GM23338 (cell line): ENCODE measurements at regions not wholly inside any gene's neighbourhood (a gene's known extent, or its start where the extent isn't known, plus 50 kb on each side); places are given as distances from the start of the nearest gene placed in this dataset.

Experiments used
- ATAC-seq: fragments of 200-7000 bp; cut with Tn5 transposase; 3 replicates; pipeline ENCODE4 v1.9.1; 2020
- DNase-seq: peaks from one replicate; pipeline ENCODE4 v3.0.0-alpha.2; 2015; ENCODE audit warnings: low spot score
- H2AFZ ChIP-seq: fragments of 200-600 bp; sonication (generic); 2 replicates; pipeline ENCODE4 v1.8.0; 2016; ENCODE audit warnings: antibody characterized with exemption, mild to moderate bottlenecking, moderate library complexity
- H3F3A ChIP-seq: fragments of 200-600 bp; sonication (generic); replicated peaks from 2 replicates; pipeline ENCODE4 v1.8.0; 2017; ENCODE audit warnings: antibody characterized with exemption, mixed run types, low read depth
- H3K27ac ChIP-seq: fragments of 200-600 bp; sonication (generic); 2 replicates; pipeline ENCODE4 v1.6.1; 2016; ENCODE audit warnings: low read depth
- H3K27me3 ChIP-seq: fragments of 200-600 bp; sonication (generic); 2 replicates; pipeline ENCODE4 v1.8.0; 2016; ENCODE audit warnings: mild to moderate bottlenecking, mixed run types, moderate library complexity; ENCODE audit not compliant: insufficient read depth
- H3K36me3 ChIP-seq: fragments of 200-600 bp; sonication (generic); 2 replicates; pipeline ENCODE4 v1.8.0; 2016; ENCODE audit warnings: mild to moderate bottlenecking; ENCODE audit not compliant: insufficient read depth
- H3K4me1 ChIP-seq: fragments of 200-600 bp; sonication (generic); 2 replicates; pipeline ENCODE4 v1.8.0; 2016; ENCODE audit warnings: mild to moderate bottlenecking, moderate library complexity; ENCODE audit not compliant: insufficient read depth
- H3K4me2 ChIP-seq: fragments of 200-600 bp; sonication (generic); 2 replicates; pipeline ENCODE4 v1.7.1; 2017; ENCODE audit warnings: mixed run types
- H3K4me3 ChIP-seq: fragments of 200-600 bp; sonication (generic); 2 replicates; pipeline ENCODE4 v1.6.1; 2016; ENCODE audit warnings: mixed run types
- H3K79me2 ChIP-seq: fragments of 200-600 bp; sonication (generic); replicated peaks from 2 replicates; pipeline ENCODE4 v1.8.0; 2017; ENCODE audit warnings: mild to moderate bottlenecking; ENCODE audit not compliant: insufficient read depth
- H3K9me2 ChIP-seq: fragments of 200-600 bp; sonication (generic); 2 replicates; pipeline ENCODE4 v1.8.0; 2017; ENCODE audit not compliant: insufficient read depth
- H4K20me1 ChIP-seq: fragments of 200-600 bp; sonication (generic); replicated peaks from 2 replicates; pipeline ENCODE4 v1.8.0; 2017; ENCODE audit warnings: mild to moderate bottlenecking; ENCODE audit not compliant: insufficient read depth
- H3K27ac Mint-ChIP-seq: 2 replicates; pipeline ENCODE4 v1.8.0; 2020; ENCODE audit warnings: inconsistent platforms, mild to moderate bottlenecking, moderate library complexity, mixed read lengths
- H3K27me3 Mint-ChIP-seq: 3 replicates; pipeline ENCODE4 v1.8.0; 2022; ENCODE audit warnings: low read depth, mild to moderate bottlenecking, moderate library complexity, mixed read lengths, inconsistent platforms; ENCODE audit not compliant: insufficient read depth, poor library complexity
- H3K36me3 Mint-ChIP-seq: 3 replicates; pipeline ENCODE4 v1.8.0; 2021; ENCODE audit warnings: low read depth, mild to moderate bottlenecking, inconsistent platforms, moderate library complexity, mixed read lengths
- H3K4me1 Mint-ChIP-seq: 3 replicates; pipeline ENCODE4 v1.8.0; 2020; ENCODE audit warnings: mild to moderate bottlenecking, inconsistent platforms, mixed read lengths
- H3K4me3 Mint-ChIP-seq: 3 replicates; pipeline ENCODE4 v1.8.0; 2021; ENCODE audit warnings: moderate library complexity, mild to moderate bottlenecking, inconsistent platforms, mixed read lengths
- H3K9me3 Mint-ChIP-seq: 3 replicates; pipeline ENCODE4 v1.8.0; 2020; ENCODE audit warnings: moderate library complexity, mild to moderate bottlenecking, inconsistent platforms, mixed read lengths
- CREB1 ChIP-seq: fragments of 250-450 bp; sonication (Bioruptor Pico); IDR thresholded peaks from 2 replicates; pipeline ENCODE4 v1.5.0; 2020; ENCODE audit warnings: low read depth, mild to moderate bottlenecking, moderate library complexity
- EZH2 ChIP-seq: fragments of 200-600 bp; sonication (generic); IDR thresholded peaks from one replicate; pipeline ENCODE4 v1.8.0; 2017; ENCODE audit warnings: antibody characterized with exemption, mild to moderate bottlenecking, low read depth; ENCODE audit not compliant: unreplicated experiment
- EZH2phosphoT487 ChIP-seq: fragments of 200-600 bp; sonication (generic); IDR thresholded peaks from one replicate; pipeline ENCODE4 v1.8.1; 2018; ENCODE audit warnings: antibody characterized with exemption; ENCODE audit not compliant: unreplicated experiment
- JUNB ChIP-seq: IDR thresholded peaks from one replicate; pipeline ENCODE4 v1.6.1; 2016; ENCODE audit warnings: antibody characterized with exemption; ENCODE audit not compliant: unreplicated experiment
- POLR2AphosphoS5 ChIP-seq: IDR thresholded peaks from 2 replicates; pipeline ENCODE4 v1.6.1; 2016; ENCODE audit warnings: antibody characterized with exemption, low read depth
- REST ChIP-seq: IDR thresholded peaks from one replicate; pipeline ENCODE4 v1.6.1; 2018; ENCODE audit warnings: antibody characterized with exemption; ENCODE audit not compliant: unreplicated experiment
- STAT1 ChIP-seq: IDR thresholded peaks from one replicate; pipeline ENCODE4 v1.6.1; 2016; ENCODE audit warnings: antibody characterized with exemption; ENCODE audit not compliant: unreplicated experiment
- ZNF331 ChIP-seq: fragments of 250-450 bp; sonication (Bioruptor Pico); IDR thresholded peaks from 2 replicates; pipeline ENCODE4 v1.5.0; 2020; ENCODE audit warnings: low read depth, mild to moderate bottlenecking, moderate library complexity
- ZNF462 ChIP-seq: fragments of 250-450 bp; sonication (Bioruptor Pico); IDR thresholded peaks from 2 replicates; pipeline ENCODE4 v1.5.0; 2020; ENCODE audit warnings: mild to moderate bottlenecking, moderate library complexity
- TF ChIP-seq, protein P1 (sequence below), 2 experiments: fragments of 200-600 bp in 1 of 2; sonication (generic) in 1 of 2; conservative IDR thresholded peaks; 2 replicates each; pipeline versions ENCODE4 v1.5.1 to v1.6.1; 2016 to 2017; ENCODE audit warnings: antibody characterized with exemption in 2 of 2, low read depth in 2 of 2, mild to moderate bottlenecking in 2 of 2, moderate library complexity in 1 of 2

- TF ChIP-seq ZNF462 (CRISPR knock-in tag), result no peak
- no peak for TF ChIP-seq EZH2phosphoT487
- no peak for TF ChIP-seq STAT1
- TF ChIP-seq ZNF331 (CRISPR knock-in tag), result no peak
- TF ChIP-seq JUNB, result no peak
- no peak for TF ChIP-seq REST
Observed at GRCh38 chrX:15158350-15158735, 111.5 kb downstream of the ASB9 start (continued).

DNA sequence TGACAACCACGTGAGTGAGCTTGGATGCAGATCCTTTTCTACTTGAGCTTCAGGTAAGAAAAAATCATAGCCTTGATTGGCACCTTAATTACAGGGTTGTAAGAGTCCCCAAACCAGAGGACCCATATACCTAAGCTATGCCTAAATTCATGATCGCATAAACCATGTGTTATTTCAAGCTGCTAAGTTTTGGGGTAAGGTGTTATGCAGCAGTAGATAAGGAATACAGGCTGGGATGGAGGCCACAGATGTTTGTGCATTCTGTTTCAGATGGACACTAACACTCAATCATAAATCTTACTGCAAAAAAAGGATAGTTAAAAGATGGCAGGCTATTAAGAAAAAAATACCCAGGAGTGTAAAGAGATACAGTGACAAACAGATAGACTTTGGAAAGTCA, 112.3 kb downstream of the ASB9 start:
- no peak overlapping the region for H3K4me3 ChIP-seq
- no peaks in the 10 kb centered on the region for H3K4me1 ChIP-seq
- H3K36me3 Mint-ChIP-seq, result no peaks in the 10 kb centered on the region
- no peaks in the 10 kb centered on the region for H3K4me1 Mint-ChIP-seq
- no peaks in the 10 kb centered on the region for H3K9me2 ChIP-seq
- H2AFZ ChIP-seq, result no peak overlapping the region
- H3K27ac ChIP-seq, result no peak overlapping the region
- H3K27ac Mint-ChIP-seq, result no peak overlapping the region
- H3K36me3 ChIP-seq, result no peaks in the 10 kb centered on the region
- no peaks in the 10 kb centered on the region for H3K27me3 Mint-ChIP-seq
- H3F3A ChIP-seq, result no peaks in the 10 kb centered on the region
- H3K27me3 ChIP-seq, result no peaks in the 10 kb centered on the region
- no peak overlapping the region for H3K4me3 Mint-ChIP-seq
- H3K4me2 ChIP-seq, result no peak overlapping the region
- no peaks in the 10 kb centered on the region for H3K9me3 Mint-ChIP-seq
- no peak for ATAC-seq
- no peaks in the 10 kb centered on the region for H3K79me2 ChIP-seq
- no peak for DNase-seq
- H4K20me1 ChIP-seq, result no peaks in the 10 kb centered on the region
- TF ChIP-seq POLR2AphosphoS5 (no peak), EZH2 (no peak), ZNF331 (CRISPR knock-in tag) (no peak), CREB1 (no peak), STAT1 (no peak), JUNB (no peak), REST (no peak)
- TF ChIP-seq, protein P1, sequence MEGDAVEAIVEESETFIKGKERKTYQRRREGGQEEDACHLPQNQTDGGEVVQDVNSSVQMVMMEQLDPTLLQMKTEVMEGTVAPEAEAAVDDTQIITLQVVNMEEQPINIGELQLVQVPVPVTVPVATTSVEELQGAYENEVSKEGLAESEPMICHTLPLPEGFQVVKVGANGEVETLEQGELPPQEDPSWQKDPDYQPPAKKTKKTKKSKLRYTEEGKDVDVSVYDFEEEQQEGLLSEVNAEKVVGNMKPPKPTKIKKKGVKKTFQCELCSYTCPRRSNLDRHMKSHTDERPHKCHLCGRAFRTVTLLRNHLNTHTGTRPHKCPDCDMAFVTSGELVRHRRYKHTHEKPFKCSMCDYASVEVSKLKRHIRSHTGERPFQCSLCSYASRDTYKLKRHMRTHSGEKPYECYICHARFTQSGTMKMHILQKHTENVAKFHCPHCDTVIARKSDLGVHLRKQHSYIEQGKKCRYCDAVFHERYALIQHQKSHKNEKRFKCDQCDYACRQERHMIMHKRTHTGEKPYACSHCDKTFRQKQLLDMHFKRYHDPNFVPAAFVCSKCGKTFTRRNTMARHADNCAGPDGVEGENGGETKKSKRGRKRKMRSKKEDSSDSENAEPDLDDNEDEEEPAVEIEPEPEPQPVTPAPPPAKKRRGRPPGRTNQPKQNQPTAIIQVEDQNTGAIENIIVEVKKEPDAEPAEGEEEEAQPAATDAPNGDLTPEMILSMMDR (conservative IDR thresholded peaks at IDR 0.05; ENCODE audit: low read depth in 2 of 2), result no peak
